Esophagus muscularis mucosa (tissue), 3 donors: ENCODE measurements at regions not wholly inside any gene's neighbourhood (a gene's known extent, or its start where the extent isn't known, plus 50 kb on each side); places are given as distances from the start of the nearest gene placed in this dataset.

Experiments
- POLR2A ChIP-seq: fragments of 450-650 bp; IDR thresholded peaks from one replicate; pipeline ENCODE4 v1.6.1; 2017; ENCODE audit warnings: antibody characterized with exemption, moderate library complexity, mild to moderate bottlenecking, low read depth
- TF ChIP-seq, protein P1 (sequence below), 3 experiments: fragments of 200-600 bp in 2 of 3; fragments of 450-650 bp in 1 of 3; sonication (generic) in 2 of 3; IDR thresholded peaks; one replicate each; pipeline ENCODE4 v1.5.1; 2017 to 2019; ENCODE audit warnings: antibody characterized with exemption in 3 of 3, mild to moderate bottlenecking in 2 of 3, moderate library complexity in 1 of 3

DNA sequence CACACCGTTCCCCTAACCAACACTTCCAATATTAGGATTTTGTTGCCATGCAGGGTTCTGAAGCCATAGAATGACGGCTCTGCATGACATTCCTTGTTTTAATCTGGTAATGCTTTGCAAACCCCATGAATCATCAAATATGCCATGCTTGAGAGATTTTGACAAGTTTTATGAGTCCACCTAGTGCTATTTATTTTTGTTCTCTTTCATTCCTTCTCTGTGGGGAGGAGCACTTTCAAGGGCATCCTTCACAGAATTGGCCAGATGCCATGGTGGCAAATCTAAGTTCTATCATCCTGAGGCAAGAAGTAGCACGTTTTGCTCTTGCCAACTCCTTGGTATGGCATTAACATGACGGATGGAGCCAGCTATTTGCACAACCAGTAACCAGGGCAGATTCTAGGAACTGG is 268.4 kb downstream of the FAM76B start:
- TF ChIP-seq, protein P1, sequence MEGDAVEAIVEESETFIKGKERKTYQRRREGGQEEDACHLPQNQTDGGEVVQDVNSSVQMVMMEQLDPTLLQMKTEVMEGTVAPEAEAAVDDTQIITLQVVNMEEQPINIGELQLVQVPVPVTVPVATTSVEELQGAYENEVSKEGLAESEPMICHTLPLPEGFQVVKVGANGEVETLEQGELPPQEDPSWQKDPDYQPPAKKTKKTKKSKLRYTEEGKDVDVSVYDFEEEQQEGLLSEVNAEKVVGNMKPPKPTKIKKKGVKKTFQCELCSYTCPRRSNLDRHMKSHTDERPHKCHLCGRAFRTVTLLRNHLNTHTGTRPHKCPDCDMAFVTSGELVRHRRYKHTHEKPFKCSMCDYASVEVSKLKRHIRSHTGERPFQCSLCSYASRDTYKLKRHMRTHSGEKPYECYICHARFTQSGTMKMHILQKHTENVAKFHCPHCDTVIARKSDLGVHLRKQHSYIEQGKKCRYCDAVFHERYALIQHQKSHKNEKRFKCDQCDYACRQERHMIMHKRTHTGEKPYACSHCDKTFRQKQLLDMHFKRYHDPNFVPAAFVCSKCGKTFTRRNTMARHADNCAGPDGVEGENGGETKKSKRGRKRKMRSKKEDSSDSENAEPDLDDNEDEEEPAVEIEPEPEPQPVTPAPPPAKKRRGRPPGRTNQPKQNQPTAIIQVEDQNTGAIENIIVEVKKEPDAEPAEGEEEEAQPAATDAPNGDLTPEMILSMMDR (IDR thresholded peaks at IDR 0.05), result no peak
- no peak for TF ChIP-seq POLR2A
